ENCODE measurements at regions not wholly inside any gene's neighbourhood (a gene's known extent, or its start where the extent isn't known, plus 50 kb on each side); places are given as distances from the start of the nearest gene placed in this dataset.

- no peak overlapping the region for H3K27ac ChIP-seq (ENCODE audit: low read depth, low read length)
- H3K4me1 ChIP-seq (ENCODE audit: insufficient read depth, low read length) = no peaks in the 10 kb centered on the region
- no peak overlapping the region for H3K4me3 ChIP-seq (ENCODE audit: low read depth in 1 of 2, low read length in 2 of 2)
- H3K9me3 ChIP-seq (ENCODE audit: low read length) = no peaks in the 10 kb centered on the region
- H3K36me3 ChIP-seq (ENCODE audit: insufficient read depth, low read length) = no peaks in the 10 kb centered on the region
- no peaks in the 10 kb centered on the region for H3K27me3 ChIP-seq (ENCODE audit: control insufficient read depth in 1 of 2, insufficient read depth in 2 of 2, low read length in 2 of 2)
- no peak overlapping the region for H3K9ac ChIP-seq (ENCODE audit: low read length)
Observed at GRCh38 chr1:218872928-218873327, 300.8 kb upstream of the LYPLAL1 start.

GRCh38 chr1:218874313-218874712 is 299.4 kb upstream of the LYPLAL1 start:
- Histone ChIP-seq H3K36me3 (ENCODE audit: insufficient read depth, low read length) (no peaks in the 10 kb centered on the region), H3K9ac (ENCODE audit: low read length) (no peak overlapping the region), H3K27me3 (ENCODE audit: control insufficient read depth in 1 of 2, insufficient read depth in 2 of 2, low read length in 2 of 2) (no peaks in the 10 kb centered on the region), H3K4me1 (ENCODE audit: insufficient read depth, low read length) (no peaks in the 10 kb centered on the region), H3K27ac (ENCODE audit: low read depth, low read length) (no peak overlapping the region), H3K9me3 (ENCODE audit: low read length) (no peaks in the 10 kb centered on the region), H3K4me3 (ENCODE audit: low read depth in 1 of 2, low read length in 2 of 2) (no peak overlapping the region)

GRCh38 chr1:218874801-218875400 is 298.8 kb upstream of the LYPLAL1 start:
- H3K9me3 ChIP-seq (ENCODE audit: low read length) = no peaks in the 10 kb centered on the region
- H3K4me1 ChIP-seq (ENCODE audit: insufficient read depth, low read length) = no peaks in the 10 kb centered on the region
- no peak overlapping the region for H3K27ac ChIP-seq (ENCODE audit: low read depth, low read length)
- no peaks in the 10 kb centered on the region for H3K27me3 ChIP-seq (ENCODE audit: control insufficient read depth in 1 of 2, insufficient read depth in 2 of 2, low read length in 2 of 2)
- no peak overlapping the region for H3K9ac ChIP-seq (ENCODE audit: low read length)
- no peak overlapping the region for H3K4me3 ChIP-seq (ENCODE audit: low read depth in 1 of 2, low read length in 2 of 2)
- H3K36me3 ChIP-seq (ENCODE audit: insufficient read depth, low read length) = no peaks in the 10 kb centered on the region

GRCh38 chr1:218878369-218878768 is 295.3 kb upstream of the LYPLAL1 start:
- no peaks in the 10 kb centered on the region for H3K4me1 ChIP-seq (ENCODE audit: insufficient read depth, low read length)
- no peaks in the 10 kb centered on the region for H3K27me3 ChIP-seq (ENCODE audit: control insufficient read depth in 1 of 2, insufficient read depth in 2 of 2, low read length in 2 of 2)
- H3K36me3 ChIP-seq (ENCODE audit: insufficient read depth, low read length) = no peaks in the 10 kb centered on the region
- no peaks in the 10 kb centered on the region for H3K9me3 ChIP-seq (ENCODE audit: low read length)
- no peak overlapping the region for H3K4me3 ChIP-seq (ENCODE audit: low read depth in 1 of 2, low read length in 2 of 2)
- no peak overlapping the region for H3K9ac ChIP-seq (ENCODE audit: low read length)
- H3K27ac ChIP-seq (ENCODE audit: low read depth, low read length) = no peak overlapping the region

GRCh38 chr1:218880484-218881060 is 293.1 kb upstream of the LYPLAL1 start:
- Histone ChIP-seq H3K9me3 (ENCODE audit: low read length) (no peaks in the 10 kb centered on the region), H3K27ac (ENCODE audit: low read depth, low read length) (no peak overlapping the region), H3K9ac (ENCODE audit: low read length) (no peak overlapping the region), H3K4me3 (ENCODE audit: low read depth in 1 of 2, low read length in 2 of 2) (no peak overlapping the region), H3K27me3 (ENCODE audit: control insufficient read depth in 1 of 2, insufficient read depth in 2 of 2, low read length in 2 of 2) (no peaks in the 10 kb centered on the region), H3K4me1 (ENCODE audit: insufficient read depth, low read length) (no peaks in the 10 kb centered on the region), H3K36me3 (ENCODE audit: insufficient read depth, low read length) (no peaks in the 10 kb centered on the region)

GRCh38 chr1:218882454-218882853 is 291.2 kb upstream of the LYPLAL1 start:
- no peaks in the 10 kb centered on the region for H3K9me3 ChIP-seq (ENCODE audit: low read length)
- H3K36me3 ChIP-seq (ENCODE audit: insufficient read depth, low read length) = no peaks in the 10 kb centered on the region
- H3K27me3 ChIP-seq (ENCODE audit: control insufficient read depth in 1 of 2, insufficient read depth in 2 of 2, low read length in 2 of 2) = no peaks in the 10 kb centered on the region
- H3K4me1 ChIP-seq (ENCODE audit: insufficient read depth, low read length) = peaks cover 13% of the 10 kb centered on the region
- H3K4me3 ChIP-seq (ENCODE audit: low read depth in 1 of 2, low read length in 2 of 2) = no peak overlapping the region
- no peak overlapping the region for H3K27ac ChIP-seq (ENCODE audit: low read depth, low read length)
- no peak overlapping the region for H3K9ac ChIP-seq (ENCODE audit: low read length)

- no peak overlapping the region for H3K4me3 ChIP-seq (ENCODE audit: low read depth in 1 of 2, low read length in 2 of 2)
- peaks cover 13% of the 10 kb centered on the region for H3K4me1 ChIP-seq (ENCODE audit: insufficient read depth, low read length)
- H3K27ac ChIP-seq (ENCODE audit: low read depth, low read length) = no peak overlapping the region
- no peaks in the 10 kb centered on the region for H3K36me3 ChIP-seq (ENCODE audit: insufficient read depth, low read length)
- H3K9ac ChIP-seq (ENCODE audit: low read length) = no peak overlapping the region
- H3K9me3 ChIP-seq (ENCODE audit: low read length) = no peaks in the 10 kb centered on the region
- no peaks in the 10 kb centered on the region for H3K27me3 ChIP-seq (ENCODE audit: control insufficient read depth in 1 of 2, insufficient read depth in 2 of 2, low read length in 2 of 2)
Observed at GRCh38 chr1:218886101-218886871, 287.4 kb upstream of the LYPLAL1 start.

GRCh38 chr1:218887141-218887925 is 286.3 kb upstream of the LYPLAL1 start:
- Histone ChIP-seq H3K9ac (ENCODE audit: low read length) (no peak overlapping the region), H3K4me3 (ENCODE audit: low read depth in 1 of 2, low read length in 2 of 2) (no peak overlapping the region), H3K27me3 (ENCODE audit: control insufficient read depth in 1 of 2, insufficient read depth in 2 of 2, low read length in 2 of 2) (no peaks in the 10 kb centered on the region), H3K36me3 (ENCODE audit: insufficient read depth, low read length) (no peaks in the 10 kb centered on the region), H3K27ac (ENCODE audit: low read depth, low read length) (no peak overlapping the region), H3K4me1 (ENCODE audit: insufficient read depth, low read length) (peaks cover 18% of the 10 kb centered on the region), H3K9me3 (ENCODE audit: low read length) (no peaks in the 10 kb centered on the region)

GRCh38 chr1:218890451-218890850 is 283.2 kb upstream of the LYPLAL1 start:
- H3K9me3 ChIP-seq (ENCODE audit: low read length) = no peaks in the 10 kb centered on the region
- H3K27me3 ChIP-seq (ENCODE audit: control insufficient read depth in 1 of 2, insufficient read depth in 2 of 2, low read length in 2 of 2) = no peaks in the 10 kb centered on the region
- no peaks in the 10 kb centered on the region for H3K36me3 ChIP-seq (ENCODE audit: insufficient read depth, low read length)
- H3K27ac ChIP-seq (ENCODE audit: low read depth, low read length) = no peak overlapping the region
- no peak overlapping the region for H3K9ac ChIP-seq (ENCODE audit: low read length)
- H3K4me3 ChIP-seq (ENCODE audit: low read depth in 1 of 2, low read length in 2 of 2) = no peak overlapping the region
- H3K4me1 ChIP-seq (ENCODE audit: insufficient read depth, low read length) = peaks cover 19% of the 10 kb centered on the region

- Histone ChIP-seq H3K4me3 (ENCODE audit: low read depth in 1 of 2, low read length in 2 of 2) (no peak overlapping the region), H3K27ac (ENCODE audit: low read depth, low read length) (no peak overlapping the region), H3K27me3 (ENCODE audit: control insufficient read depth in 1 of 2, insufficient read depth in 2 of 2, low read length in 2 of 2) (no peaks in the 10 kb centered on the region), H3K9ac (ENCODE audit: low read length) (no peak overlapping the region), H3K9me3 (ENCODE audit: low read length) (no peaks in the 10 kb centered on the region), H3K4me1 (ENCODE audit: insufficient read depth, low read length) (peaks cover 13% of the 10 kb centered on the region), H3K36me3 (ENCODE audit: insufficient read depth, low read length) (no peaks in the 10 kb centered on the region)
Observed at GRCh38 chr1:218891577-218891976, 282.1 kb upstream of the LYPLAL1 start.

- no peaks in the 10 kb centered on the region for H3K9me3 ChIP-seq (ENCODE audit: low read length)
- H3K27me3 ChIP-seq (ENCODE audit: control insufficient read depth in 1 of 2, insufficient read depth in 2 of 2, low read length in 2 of 2) = no peaks in the 10 kb centered on the region
- no peaks in the 10 kb centered on the region for H3K36me3 ChIP-seq (ENCODE audit: insufficient read depth, low read length)
- H3K4me1 ChIP-seq (ENCODE audit: insufficient read depth, low read length) = peaks cover 6% of the 10 kb centered on the region
- H3K4me3 ChIP-seq (ENCODE audit: low read depth in 1 of 2, low read length in 2 of 2) = no peak overlapping the region
- no peak overlapping the region for H3K27ac ChIP-seq (ENCODE audit: low read depth, low read length)
- no peak overlapping the region for H3K9ac ChIP-seq (ENCODE audit: low read length)
Observed at GRCh38 chr1:218895064-218895587, 278.6 kb upstream of the LYPLAL1 start.
